Type B pancreatic cell (in vitro differentiated cells): ENCODE measurements at regions not wholly inside any gene's neighbourhood (a gene's known extent, or its start where the extent isn't known, plus 50 kb on each side); places are given as distances from the start of the nearest gene placed in this dataset.

Experiments
- DNase-seq: peaks from one replicate; pipeline ENCODE4 v3.0.0; 2021; ENCODE audit warnings: mixed read lengths; ENCODE audit not compliant: unreplicated experiment; ENCODE audit errors: extremely low spot score
- H3K27ac Mint-ChIP-seq: 2 replicates; pipeline ENCODE4 v1.8.0; 2021; ENCODE audit warnings: mild to moderate bottlenecking, mixed read lengths
- H3K27me3 Mint-ChIP-seq: 2 replicates; pipeline ENCODE4 v1.8.0; 2021; ENCODE audit warnings: mixed read lengths
- H3K36me3 Mint-ChIP-seq: 2 replicates; pipeline ENCODE4 v1.8.0; 2021; ENCODE audit warnings: mixed read lengths
- H3K4me1 Mint-ChIP-seq: one replicate; pipeline ENCODE4 v1.8.0; 2021; ENCODE audit warnings: mixed read lengths; ENCODE audit not compliant: unreplicated experiment
- H3K4me3 Mint-ChIP-seq: 2 replicates; pipeline ENCODE4 v1.8.0; 2021; ENCODE audit warnings: mild to moderate bottlenecking, mixed read lengths
- H3K9me3 Mint-ChIP-seq: 2 replicates; pipeline ENCODE4 v1.8.0; 2021; ENCODE audit warnings: mixed read lengths
- CTCF ChIP-seq: fragments of 200-600 bp; sonication (generic); conservative IDR thresholded peaks from 2 replicates; pipeline ENCODE4 v1.5.0; 2021; ENCODE audit warnings: antibody characterized with exemption, mild to moderate bottlenecking

GRCh38 chr6:105920071-105920470, 166.1 kb upstream of the PRDM1 start:
- Mint-ChIP-seq H3K27ac (no peak overlapping the region), H3K9me3 (peaks cover 9% of the 10 kb centered on the region), H3K4me1 (no peaks in the 10 kb centered on the region), H3K4me3 (no peak overlapping the region), H3K27me3 (no peaks in the 10 kb centered on the region), H3K36me3 (peaks cover 4% of the 10 kb centered on the region)
- no peak for DNase-seq
- no peak for TF ChIP-seq CTCF

- Mint-ChIP-seq H3K4me3 (no peak overlapping the region), H3K4me1 (no peaks in the 10 kb centered on the region), H3K9me3 (peaks cover 4% of the 10 kb centered on the region), H3K36me3 (no peaks in the 10 kb centered on the region), H3K27ac (no peak overlapping the region), H3K27me3 (no peaks in the 10 kb centered on the region)
- no peak for TF ChIP-seq CTCF
- no peak for DNase-seq
Measured at GRCh38 chr6:105917038-105917695, 169.0 kb upstream of the PRDM1 start.

GRCh38 chr6:105911106-105911629, 175.0 kb upstream of the PRDM1 start:
- H3K9me3 Mint-ChIP-seq, result peaks cover 4% of the 10 kb centered on the region
- no peak overlapping the region for H3K4me3 Mint-ChIP-seq
- no peaks in the 10 kb centered on the region for H3K27me3 Mint-ChIP-seq

DNA sequence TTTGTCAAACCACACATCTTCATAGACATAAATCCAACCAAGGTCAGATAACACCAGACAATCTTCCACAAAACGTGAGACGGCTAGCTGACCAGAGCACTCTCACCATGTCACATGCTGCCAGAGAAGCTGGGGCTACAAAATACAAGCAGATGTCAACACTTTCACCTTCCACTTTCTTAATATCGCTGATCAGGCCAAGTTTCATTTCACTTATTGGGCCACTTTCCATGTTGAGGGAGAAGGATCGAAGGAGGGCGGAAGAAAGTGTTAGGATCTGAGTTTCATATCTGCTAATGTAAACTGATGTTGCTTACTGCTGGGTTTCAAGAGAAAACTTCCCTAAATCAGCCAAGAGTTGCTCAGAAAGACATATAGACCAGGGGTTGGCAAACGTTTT, 177.0 kb upstream of the PRDM1 start:
- Mint-ChIP-seq H3K27me3 (no peaks in the 10 kb centered on the region), H3K9me3 (no peaks in the 10 kb centered on the region), H3K27ac (no peak overlapping the region), H3K4me3 (no peak overlapping the region), H3K36me3 (no peaks in the 10 kb centered on the region), H3K4me1 (no peaks in the 10 kb centered on the region)
- TF ChIP-seq CTCF, result no peak
- no peak for DNase-seq

More at GRCh38 chr6:105911106-105911629, 175.0 kb upstream of the PRDM1 start:
- Mint-ChIP-seq H3K4me1 (no peaks in the 10 kb centered on the region), H3K27ac (no peak overlapping the region), H3K36me3 (no peaks in the 10 kb centered on the region)
- no peak for TF ChIP-seq CTCF
- no peak for DNase-seq

- no peaks in the 10 kb centered on the region for H3K4me1 Mint-ChIP-seq
- H3K27ac Mint-ChIP-seq, result no peak overlapping the region
- H3K27me3 Mint-ChIP-seq, result peaks cover 4% of the 10 kb centered on the region
- no peak for DNase-seq
- no peak for TF ChIP-seq CTCF
- H3K4me3 Mint-ChIP-seq, result no peak overlapping the region
- no peaks in the 10 kb centered on the region for H3K36me3 Mint-ChIP-seq
- no peaks in the 10 kb centered on the region for H3K9me3 Mint-ChIP-seq
Measured at GRCh38 chr6:105907991-105908390, 178.1 kb upstream of the PRDM1 start.
